ENCODE measurements at regions not wholly inside any gene's neighbourhood (a gene's known extent, or its start where the extent isn't known, plus 50 kb on each side); places are given as distances from the start of the nearest gene placed in this dataset.
"Not testable (repeated sequence)": the region's sequence is repeated elsewhere in the genome, so short reads cannot be mapped to it uniquely, and the experiment has no call there.

- not testable (repeated sequence) for TF ChIP-seq EZH2 (IDR thresholded peaks at IDR 0.05; ENCODE audit: borderline replicate concordance, low read depth, low read length, poor library complexity, severe bottlenecking)
- TF ChIP-seq, protein P1, sequence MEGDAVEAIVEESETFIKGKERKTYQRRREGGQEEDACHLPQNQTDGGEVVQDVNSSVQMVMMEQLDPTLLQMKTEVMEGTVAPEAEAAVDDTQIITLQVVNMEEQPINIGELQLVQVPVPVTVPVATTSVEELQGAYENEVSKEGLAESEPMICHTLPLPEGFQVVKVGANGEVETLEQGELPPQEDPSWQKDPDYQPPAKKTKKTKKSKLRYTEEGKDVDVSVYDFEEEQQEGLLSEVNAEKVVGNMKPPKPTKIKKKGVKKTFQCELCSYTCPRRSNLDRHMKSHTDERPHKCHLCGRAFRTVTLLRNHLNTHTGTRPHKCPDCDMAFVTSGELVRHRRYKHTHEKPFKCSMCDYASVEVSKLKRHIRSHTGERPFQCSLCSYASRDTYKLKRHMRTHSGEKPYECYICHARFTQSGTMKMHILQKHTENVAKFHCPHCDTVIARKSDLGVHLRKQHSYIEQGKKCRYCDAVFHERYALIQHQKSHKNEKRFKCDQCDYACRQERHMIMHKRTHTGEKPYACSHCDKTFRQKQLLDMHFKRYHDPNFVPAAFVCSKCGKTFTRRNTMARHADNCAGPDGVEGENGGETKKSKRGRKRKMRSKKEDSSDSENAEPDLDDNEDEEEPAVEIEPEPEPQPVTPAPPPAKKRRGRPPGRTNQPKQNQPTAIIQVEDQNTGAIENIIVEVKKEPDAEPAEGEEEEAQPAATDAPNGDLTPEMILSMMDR (conservative IDR thresholded peaks at IDR 0.05; ENCODE audit: low read depth, low read length), result not testable (repeated sequence)
Measured at GRCh38 chr10:33853221-33853620, 518.8 kb upstream of the NRP1 start.
